HepG2 (cell line): ENCODE measurements at regions not wholly inside any gene's neighbourhood (a gene's known extent, or its start where the extent isn't known, plus 50 kb on each side); places are given as distances from the start of the nearest gene placed in this dataset.

ENCODE experiments used
- ATF1 ChIP-seq: IDR thresholded peaks from 2 replicates; pipeline ENCODE4 v1.6.1; 2016; ENCODE audit warnings: mild to moderate bottlenecking, control low read depth
- MXD4 ChIP-seq: IDR thresholded peaks from 2 replicates; pipeline ENCODE4 v1.6.1; 2016; ENCODE audit warnings: mild to moderate bottlenecking, missing biosample characterization, missing genetic modification reagents
- TF ChIP-seq, protein P1 (sequence below): sonication (generic); formaldehyde crosslinking; conservative IDR thresholded peaks from 2 replicates; pipeline ENCODE4 v1.4.0; 2020; ENCODE audit warnings: missing genetic modification reagents

DNA sequence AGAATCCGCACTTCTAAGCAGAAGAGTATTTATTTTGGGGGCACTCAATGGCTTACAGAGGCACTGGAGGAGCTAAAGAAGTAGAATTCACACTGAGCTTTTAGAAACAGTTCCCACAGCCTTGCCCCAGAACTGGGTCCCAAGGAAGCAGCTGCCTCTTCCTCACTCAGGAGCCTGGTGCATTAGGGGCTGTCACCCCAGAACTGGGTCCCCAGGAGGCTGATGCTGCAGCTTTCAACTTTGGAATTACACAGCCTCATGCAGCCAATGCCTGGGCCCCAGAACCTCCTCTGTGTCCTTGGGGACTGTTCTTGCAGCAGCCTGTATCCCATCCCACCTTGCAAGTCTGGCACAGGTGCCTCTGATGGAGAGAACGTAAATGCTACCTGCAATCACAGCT, 96.4 kb downstream of the DACT2 start:
- TF ChIP-seq ATF1 (CRISPR knock-in tag), result no peak
- TF ChIP-seq, protein P1, sequence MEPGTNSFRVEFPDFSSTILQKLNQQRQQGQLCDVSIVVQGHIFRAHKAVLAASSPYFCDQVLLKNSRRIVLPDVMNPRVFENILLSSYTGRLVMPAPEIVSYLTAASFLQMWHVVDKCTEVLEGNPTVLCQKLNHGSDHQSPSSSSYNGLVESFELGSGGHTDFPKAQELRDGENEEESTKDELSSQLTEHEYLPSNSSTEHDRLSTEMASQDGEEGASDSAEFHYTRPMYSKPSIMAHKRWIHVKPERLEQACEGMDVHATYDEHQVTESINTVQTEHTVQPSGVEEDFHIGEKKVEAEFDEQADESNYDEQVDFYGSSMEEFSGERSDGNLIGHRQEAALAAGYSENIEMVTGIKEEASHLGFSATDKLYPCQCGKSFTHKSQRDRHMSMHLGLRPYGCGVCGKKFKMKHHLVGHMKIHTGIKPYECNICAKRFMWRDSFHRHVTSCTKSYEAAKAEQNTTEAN, result no peak
- TF ChIP-seq MXD4 (CRISPR knock-in tag), result no peak
